Left ventricle myocardium inferior (tissue), 1 donor: ENCODE measurements at regions not wholly inside any gene's neighbourhood (a gene's known extent, or its start where the extent isn't known, plus 50 kb on each side); places are given as distances from the start of the nearest gene placed in this dataset.

Experiments
- DNase-seq: peaks from one replicate; pipeline ENCODE4 v3.0.0-alpha.2; 2020
- H3K27ac ChIP-seq: fragments of 200-600 bp; replicated peaks from 2 replicates; pipeline ENCODE4 v1.8.0; 2021
- H3K27me3 ChIP-seq: fragments of 200-600 bp; 2 replicates; pipeline ENCODE4 v1.8.0; 2021; ENCODE audit warnings: low read depth
- H3K36me3 ChIP-seq: fragments of 200-600 bp; 2 replicates; pipeline ENCODE4 v1.8.0; 2021
- H3K4me1 ChIP-seq: fragments of 200-600 bp; 2 replicates; pipeline ENCODE4 v1.8.0; 2021
- H3K4me3 ChIP-seq: fragments of 200-600 bp; 2 replicates; pipeline ENCODE4 v1.8.0; 2021; ENCODE audit warnings: mild to moderate bottlenecking, moderate library complexity
- H3K9me3 ChIP-seq: fragments of 200-600 bp; replicated peaks from 2 replicates; pipeline ENCODE4 v1.8.0; 2021
- intact Hi-C: fragments of 100-400 bp; cut with micrococcal nuclease; formaldehyde crosslinking; loops from one replicate; pipeline ENCODE4 v1.11.0; 2022
- TF ChIP-seq, protein P1 (sequence below): fragments of 200-600 bp; IDR thresholded peaks from 2 replicates; pipeline ENCODE4 v1.8.0; 2021; ENCODE audit warnings: antibody characterized with exemption, mild to moderate bottlenecking, borderline replicate concordance
- donor health status: DM: no; HTN: yes; CAD: no; lungs with severe emphysema.

DNA sequence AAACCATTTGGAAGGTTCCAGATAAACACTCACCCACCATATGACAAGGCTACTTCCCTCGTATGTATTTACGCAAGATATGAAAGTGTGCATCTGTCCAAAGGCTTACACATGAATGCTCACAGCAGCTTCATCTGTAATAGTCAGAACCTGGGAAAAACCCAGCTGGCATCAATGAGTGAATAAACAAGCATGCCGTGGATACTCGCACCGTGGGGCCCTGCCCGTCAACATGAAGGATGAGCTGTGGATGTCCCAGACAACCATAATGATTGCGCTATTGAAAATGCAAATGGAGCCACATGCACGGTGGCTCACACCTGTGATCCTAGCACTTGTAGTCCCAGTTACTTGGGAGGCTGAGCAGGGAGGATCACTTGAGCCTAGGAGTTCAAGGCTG is 60.6 kb upstream of the FCN1 start:
- Histone ChIP-seq H3K36me3 (no peaks in the 10 kb centered on the region), H3K9me3 (no peaks in the 10 kb centered on the region), H3K27ac (no peak overlapping the region), H3K27me3 (peaks cover 4% of the 10 kb centered on the region), H3K4me1 (peaks cover 5% of the 10 kb centered on the region), H3K4me3 (no peak overlapping the region)
- TF ChIP-seq, protein P1, sequence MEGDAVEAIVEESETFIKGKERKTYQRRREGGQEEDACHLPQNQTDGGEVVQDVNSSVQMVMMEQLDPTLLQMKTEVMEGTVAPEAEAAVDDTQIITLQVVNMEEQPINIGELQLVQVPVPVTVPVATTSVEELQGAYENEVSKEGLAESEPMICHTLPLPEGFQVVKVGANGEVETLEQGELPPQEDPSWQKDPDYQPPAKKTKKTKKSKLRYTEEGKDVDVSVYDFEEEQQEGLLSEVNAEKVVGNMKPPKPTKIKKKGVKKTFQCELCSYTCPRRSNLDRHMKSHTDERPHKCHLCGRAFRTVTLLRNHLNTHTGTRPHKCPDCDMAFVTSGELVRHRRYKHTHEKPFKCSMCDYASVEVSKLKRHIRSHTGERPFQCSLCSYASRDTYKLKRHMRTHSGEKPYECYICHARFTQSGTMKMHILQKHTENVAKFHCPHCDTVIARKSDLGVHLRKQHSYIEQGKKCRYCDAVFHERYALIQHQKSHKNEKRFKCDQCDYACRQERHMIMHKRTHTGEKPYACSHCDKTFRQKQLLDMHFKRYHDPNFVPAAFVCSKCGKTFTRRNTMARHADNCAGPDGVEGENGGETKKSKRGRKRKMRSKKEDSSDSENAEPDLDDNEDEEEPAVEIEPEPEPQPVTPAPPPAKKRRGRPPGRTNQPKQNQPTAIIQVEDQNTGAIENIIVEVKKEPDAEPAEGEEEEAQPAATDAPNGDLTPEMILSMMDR: no peak
- intact Hi-C loops: no loop called here
- DNase-seq: no peak

DNA sequence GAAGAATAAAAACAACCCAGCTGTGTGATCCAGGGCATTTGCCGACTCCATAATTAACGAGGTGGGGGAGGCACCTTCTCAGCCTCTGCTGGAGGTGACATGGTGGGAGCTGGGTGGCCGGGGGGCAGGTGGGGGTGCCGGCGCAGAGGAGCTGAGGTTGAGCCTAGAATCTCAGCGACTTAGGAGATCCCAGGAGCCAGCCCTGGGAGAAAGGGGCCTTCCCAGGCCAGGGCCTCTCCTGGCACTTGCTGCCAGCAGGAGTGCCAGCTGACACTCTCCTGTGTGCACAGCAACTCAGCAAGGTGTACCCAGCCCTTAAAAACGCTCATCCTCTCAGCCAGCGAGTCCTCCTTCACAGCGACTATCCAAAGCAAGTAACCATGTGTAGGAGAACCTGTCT is 62.8 kb upstream of the FCN1 start:
- Histone ChIP-seq H3K4me3 (no peak overlapping the region), H3K27me3 (peaks cover 25% of the 10 kb centered on the region), H3K4me1 (peaks cover 5% of the 10 kb centered on the region), H3K27ac (no peak overlapping the region), H3K36me3 (no peaks in the 10 kb centered on the region), H3K9me3 (no peaks in the 10 kb centered on the region)
- TF ChIP-seq, protein P1: no peak
- no peak for DNase-seq
- intact Hi-C loops: loop anchor here (10.0 kb wide), 2 partner anchors 206 to 286 kb away; no protein-coding TSS in a partner anchor

DNA sequence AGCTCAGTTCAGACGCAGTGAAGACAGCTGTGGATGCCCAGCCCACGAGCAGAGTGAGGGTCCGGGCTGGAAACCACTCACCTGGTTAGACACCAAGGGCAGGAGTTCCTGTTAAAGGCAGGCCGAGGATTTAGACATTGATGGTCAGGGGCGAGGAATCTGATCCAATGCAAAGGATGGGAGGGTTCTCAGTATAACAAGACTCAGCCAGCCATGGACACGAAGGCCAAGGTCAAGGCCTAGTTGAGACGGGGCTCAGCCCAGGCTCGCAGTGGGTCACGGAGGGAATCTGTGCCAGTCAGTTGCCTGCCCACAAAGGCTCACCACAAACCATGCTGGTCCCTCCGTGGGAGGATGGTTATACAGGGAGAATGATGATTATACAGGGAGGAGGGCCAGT is 63.3 kb upstream of the FCN1 start:
- intact Hi-C loops: loop anchor here (10.0 kb wide), 2 partner anchors 206 to 286 kb away; no protein-coding TSS in a partner anchor
- H3K36me3 ChIP-seq: no peaks in the 10 kb centered on the region
- DNase-seq: no peak
- no peaks in the 10 kb centered on the region for H3K9me3 ChIP-seq
- H3K4me1 ChIP-seq: peaks cover 5% of the 10 kb centered on the region
- H3K27me3 ChIP-seq: peaks cover 28% of the 10 kb centered on the region
- TF ChIP-seq, protein P1: no peak
- no peak overlapping the region for H3K27ac ChIP-seq
- no peak overlapping the region for H3K4me3 ChIP-seq

DNA sequence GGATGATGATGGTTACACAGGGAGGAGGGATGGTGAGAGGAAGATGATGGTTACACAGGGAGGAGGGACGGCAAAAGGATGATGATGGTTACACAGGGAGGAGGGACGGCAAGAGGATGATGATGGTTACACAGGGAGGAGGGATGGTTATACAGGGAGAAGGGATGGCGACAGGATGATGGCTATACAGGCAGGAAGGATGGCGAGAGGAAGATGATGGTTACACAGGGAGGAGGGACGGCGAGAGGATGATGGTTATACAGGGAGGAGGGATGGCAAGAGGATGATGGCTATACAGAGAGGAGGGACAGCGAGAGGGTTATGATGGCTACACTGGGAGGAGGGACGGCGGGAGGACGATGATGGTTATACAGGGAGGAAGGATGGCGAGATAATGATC is 64.1 kb upstream of the FCN1 start:
- Histone ChIP-seq H3K4me1 (peaks cover 5% of the 10 kb centered on the region), H3K27me3 (peaks cover 28% of the 10 kb centered on the region), H3K4me3 (no peak overlapping the region), H3K36me3 (no peaks in the 10 kb centered on the region), H3K9me3 (peaks cover 4% of the 10 kb centered on the region), H3K27ac (no peak overlapping the region)
- TF ChIP-seq, protein P1: no peak
- DNase-seq: no peak
- intact Hi-C loops: loop anchor here (10.0 kb wide), 2 partner anchors 207 to 287 kb away; no protein-coding TSS in a partner anchor

DNA sequence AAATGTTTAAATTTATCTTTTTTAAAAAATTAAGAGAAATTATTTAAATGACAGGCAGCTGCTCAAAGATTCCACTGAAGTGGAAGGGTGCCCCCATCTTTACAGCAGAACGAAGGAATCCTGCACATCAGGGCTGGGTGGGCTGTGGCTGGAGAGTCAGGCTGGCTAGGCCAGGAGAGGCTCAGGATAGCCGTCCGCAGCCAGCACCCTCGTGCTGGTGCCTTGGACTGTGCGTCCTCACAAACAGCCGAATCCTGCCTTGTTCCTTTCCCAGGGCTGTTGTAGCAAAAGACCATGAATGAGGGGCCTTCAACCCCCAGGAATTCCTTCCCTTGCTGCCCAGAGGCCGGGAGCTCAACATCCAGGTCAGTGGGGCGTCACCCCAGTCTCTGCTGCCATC is 64.6 kb upstream of the FCN1 start:
- peaks cover 5% of the 10 kb centered on the region for H3K4me1 ChIP-seq
- H3K27me3 ChIP-seq: peaks cover 28% of the 10 kb centered on the region
- H3K9me3 ChIP-seq: peaks cover 8% of the 10 kb centered on the region
- TF ChIP-seq, protein P1: no peak
- H3K36me3 ChIP-seq: no peaks in the 10 kb centered on the region
- H3K4me3 ChIP-seq: no peak overlapping the region
- intact Hi-C loops: loop anchor here (10.0 kb wide), 2 partner anchors 208 to 288 kb away; no protein-coding TSS in a partner anchor
- no peak for DNase-seq
- H3K27ac ChIP-seq: no peak overlapping the region
